ENCODE measurements at regions not wholly inside any gene's neighbourhood (a gene's known extent, or its start where the extent isn't known, plus 50 kb on each side); places are given as distances from the start of the nearest gene placed in this dataset.
"Not testable (repeated sequence)": the region's sequence is repeated elsewhere in the genome, so short reads cannot be mapped to it uniquely, and the experiment has no call there.

GRCh38 chr5:71925608-71926091 is 181.6 kb upstream of the MAP1B start:
- no peak overlapping the region for H3K4me3 ChIP-seq (ENCODE audit: low read depth, low read length)
- no peaks in the 10 kb centered on the region for H3K36me3 ChIP-seq
- H3K27ac ChIP-seq = no peak overlapping the region
- no peak for DNase-seq
- no peaks in the 10 kb centered on the region for H3K27me3 ChIP-seq (ENCODE audit: insufficient read depth, low read depth, severe bottlenecking)
- no peaks in the 10 kb centered on the region for H3K9me3 ChIP-seq (ENCODE audit: severe bottlenecking)
- TF ChIP-seq CTCF (IDR thresholded peaks at IDR 0.05; ENCODE audit: low read depth, low read length) = no peak

GRCh38 chr5:71929003-71929402 is 178.3 kb upstream of the MAP1B start:
- Histone ChIP-seq H3K9me3 (ENCODE audit: severe bottlenecking) (no peaks in the 10 kb centered on the region), H3K27ac (no peak overlapping the region), H3K4me3 (ENCODE audit: low read depth, low read length) (no peak overlapping the region), H3K36me3 (no peaks in the 10 kb centered on the region), H3K27me3 (ENCODE audit: insufficient read depth, low read depth, severe bottlenecking) (no peaks in the 10 kb centered on the region)
- TF ChIP-seq CTCF (IDR thresholded peaks at IDR 0.05; ENCODE audit: low read depth, low read length) = no peak
- no peak for DNase-seq

- not testable (repeated sequence) for DNase-seq; H3K36me3 ChIP-seq; H3K27ac ChIP-seq; H3K9me3 ChIP-seq (ENCODE audit: severe bottlenecking); H3K27me3 ChIP-seq (ENCODE audit: insufficient read depth, low read depth, severe bottlenecking); H3K4me3 ChIP-seq (ENCODE audit: low read depth, low read length)
Observed at GRCh38 chr5:71930554-71930953, 176.7 kb upstream of the MAP1B start.

- no peak for DNase-seq
- Histone ChIP-seq H3K27me3 (ENCODE audit: insufficient read depth, low read depth, severe bottlenecking) (no peaks in the 10 kb centered on the region), H3K36me3 (no peaks in the 10 kb centered on the region), H3K9me3 (ENCODE audit: severe bottlenecking) (no peaks in the 10 kb centered on the region), H3K27ac (no peak overlapping the region), H3K4me3 (ENCODE audit: low read depth, low read length) (no peak overlapping the region)
- TF ChIP-seq CTCF (IDR thresholded peaks at IDR 0.05; ENCODE audit: low read depth, low read length) = no peak
Observed at GRCh38 chr5:71932131-71932654, 175.1 kb upstream of the MAP1B start.

- Histone ChIP-seq H3K36me3 (no peaks in the 10 kb centered on the region), H3K9me3 (ENCODE audit: severe bottlenecking) (no peaks in the 10 kb centered on the region), H3K27me3 (ENCODE audit: insufficient read depth, low read depth, severe bottlenecking) (no peaks in the 10 kb centered on the region), H3K27ac (no peak overlapping the region), H3K4me3 (ENCODE audit: low read depth, low read length) (no peak overlapping the region)
- DNase-seq = no peak
- TF ChIP-seq CTCF (IDR thresholded peaks at IDR 0.05; ENCODE audit: low read depth, low read length) = no peak
Observed at GRCh38 chr5:71932655-71933338, 174.5 kb upstream of the MAP1B start.

GRCh38 chr5:71934322-71934721 is 173.0 kb upstream of the MAP1B start:
- Histone ChIP-seq H3K36me3 (no peaks in the 10 kb centered on the region), H3K4me3 (ENCODE audit: low read depth, low read length) (no peak overlapping the region), H3K27ac (no peak overlapping the region), H3K9me3 (ENCODE audit: severe bottlenecking) (no peaks in the 10 kb centered on the region), H3K27me3 (ENCODE audit: insufficient read depth, low read depth, severe bottlenecking) (no peaks in the 10 kb centered on the region)
- DNase-seq = no peak
- TF ChIP-seq CTCF (IDR thresholded peaks at IDR 0.05; ENCODE audit: low read depth, low read length) = no peak

Data from WERI-Rb-1 (cell line).